Tibial nerve (tissue), 4 donors: ENCODE measurements at regions not wholly inside any gene's neighbourhood (a gene's known extent, or its start where the extent isn't known, plus 50 kb on each side); places are given as distances from the start of the nearest gene placed in this dataset.

Source experiments
- DNase-seq, 2 donors: peaks; one replicate each; pipeline ENCODE4 v3.0.0-alpha.2; 2019; ENCODE audit warnings: low spot score in 2 of 2
- H3K27ac ChIP-seq, 4 donors: fragments of 200-600 bp; sonication (generic) in 3 of 4; one replicate each; pipeline ENCODE4 v1.5.1; 2017 to 2019; ENCODE audit warnings: mild to moderate bottlenecking in 1 of 4
- H3K27me3 ChIP-seq, 2 donors: fragments of 200-600 bp; sonication (generic) in 1 of 2; one replicate each; pipeline versions ENCODE4 v1.5.1 to v1.6.0; 2017 to 2019
- H3K36me3 ChIP-seq, 3 donors: fragments of 200-600 bp; sonication (generic); one replicate each; pipeline ENCODE4 v1.5.1; 2018 to 2019
- H3K4me1 ChIP-seq, 4 donors: fragments of 200-600 bp; sonication (generic) in 3 of 4; one replicate each; pipeline ENCODE4 v1.5.1; 2017 to 2019
- H3K4me3 ChIP-seq, 4 donors: fragments of 200-600 bp; sonication (generic) in 3 of 4; one replicate each; pipeline ENCODE4 v1.5.1; 2017 to 2019; ENCODE audit warnings: mild to moderate bottlenecking in 1 of 4, moderate library complexity in 1 of 4
- H3K9me3 ChIP-seq, 4 donors: fragments of 200-600 bp; sonication (generic) in 3 of 4; one replicate each; pipeline ENCODE4 v1.5.1; 2017 to 2019
- CTCF ChIP-seq, 5 experiments: fragments of 200-600 bp in 3 of 5; fragments of 450-650 bp in 2 of 5; sonication (generic) in 3 of 5; IDR thresholded peaks; one replicate each; pipeline ENCODE4 v1.5.1; 2016 to 2019; ENCODE audit warnings: antibody characterized with exemption in 5 of 5, mild to moderate bottlenecking in 3 of 5, moderate library complexity in 2 of 5
- EP300 ChIP-seq, 2 donors: sonication (generic); formaldehyde crosslinking; IDR thresholded peaks; one replicate each; pipeline ENCODE4 v1.6.1; 2017; ENCODE audit warnings: antibody characterized with exemption in 2 of 2, mild to moderate bottlenecking in 1 of 2
- POLR2A ChIP-seq, 2 donors: fragments of 450-650 bp; IDR thresholded peaks; one replicate each; pipeline ENCODE4 v1.6.1; 2017; ENCODE audit warnings: antibody characterized with exemption in 2 of 2, mild to moderate bottlenecking in 2 of 2, moderate library complexity in 2 of 2
- WGBS, 2 donors: methylation state at CpG; one replicate each; pipeline ENCODE4 v1.1.5; 2018; 5-methylcytosine and 5-hydroxymethylcytosine counted together

GRCh38 chrX:57977992-57978391, 67.7 kb upstream of the ZXDA start:
- H3K9me3 ChIP-seq = no peaks in the 10 kb centered on the region
- H3K4me1 ChIP-seq = no peaks in the 10 kb centered on the region
- no peak for DNase-seq
- TF ChIP-seq POLR2A (IDR thresholded peaks at IDR 0.05) (no peak), CTCF (IDR thresholded peaks at IDR 0.05) (no peak), EP300 (IDR thresholded peaks at IDR 0.05) (no peak)
- H3K27me3 ChIP-seq = no peaks in the 10 kb centered on the region
- 48 to 53% methylated on average over 6 of the region's 6 CpGs for WGBS, 2 donors
- no peaks in the 10 kb centered on the region for H3K36me3 ChIP-seq
- H3K27ac ChIP-seq = no peak overlapping the region
- H3K4me3 ChIP-seq = no peak overlapping the region

- Histone ChIP-seq H3K4me3 (no peak overlapping the region), H3K9me3 (no peaks in the 10 kb centered on the region), H3K27ac (no peak overlapping the region), H3K4me1 (no peaks in the 10 kb centered on the region), H3K27me3 (no peaks in the 10 kb centered on the region), H3K36me3 (no peaks in the 10 kb centered on the region)
- no peak for DNase-seq
- 75 to 76% methylated on average over 1 of the region's 1 CpG for WGBS, 2 donors
- TF ChIP-seq EP300 (IDR thresholded peaks at IDR 0.05) (no peak), POLR2A (IDR thresholded peaks at IDR 0.05) (no peak), CTCF (IDR thresholded peaks at IDR 0.05) (no peak)
Measured at GRCh38 chrX:57964975-57965374, 54.7 kb upstream of the ZXDA start.
